ENCODE measurements at regions not wholly inside any gene's neighbourhood (a gene's known extent, or its start where the extent isn't known, plus 50 kb on each side); places are given as distances from the start of the nearest gene placed in this dataset.

GRCh38 chr1:221834698-221835513 lies 93.0 kb upstream of the DUSP10 start:
- no peak for DNase-seq

- no peak for DNase-seq
Observed at GRCh38 chr1:221832617-221833016, 90.7 kb upstream of the DUSP10 start.

GRCh38 chr1:221832151-221832550 lies 90.3 kb upstream of the DUSP10 start:
- DNase-seq: no peak

- DNase-seq: peak; percentile 70
Observed at GRCh38 chr1:221829327-221830015, 87.6 kb upstream of the DUSP10 start.

- DNase-seq: no peak
Observed at GRCh38 chr1:221827307-221827642, 85.4 kb upstream of the DUSP10 start.

GRCh38 chr1:221824909-221825308 lies 83.0 kb upstream of the DUSP10 start:
- no peak for DNase-seq

- no peak for DNase-seq
Observed at GRCh38 chr1:221824025-221824424, 82.1 kb upstream of the DUSP10 start.

GRCh38 chr1:221823561-221823960 lies 81.7 kb upstream of the DUSP10 start:
- DNase-seq: no peak

- DNase-seq: no peak
Observed at GRCh38 chr1:221823149-221823548, 81.3 kb upstream of the DUSP10 start.

GRCh38 chr1:221822591-221822990 lies 80.7 kb upstream of the DUSP10 start:
- no peak for DNase-seq

- DNase-seq: no peak
Observed at GRCh38 chr1:221816899-221817298, 75.0 kb upstream of the DUSP10 start.

- no peak for DNase-seq
Observed at GRCh38 chr1:221815660-221816059, 73.8 kb upstream of the DUSP10 start.

GRCh38 chr1:221813887-221814286 lies 72.0 kb upstream of the DUSP10 start:
- DNase-seq: no peak

GRCh38 chr1:221812905-221813597 lies 71.2 kb upstream of the DUSP10 start:
- no peak for DNase-seq

- no peak for DNase-seq
Observed at GRCh38 chr1:221812088-221812752, 70.3 kb upstream of the DUSP10 start.

- no peak for DNase-seq
Observed at GRCh38 chr1:221810406-221810805, 68.5 kb upstream of the DUSP10 start.

- DNase-seq: no peak
Observed at GRCh38 chr1:221809091-221810029, 67.5 kb upstream of the DUSP10 start.

- no peak for DNase-seq
Observed at GRCh38 chr1:221806984-221807383, 65.1 kb upstream of the DUSP10 start.

GRCh38 chr1:221806236-221806635 lies 64.3 kb upstream of the DUSP10 start:
- no peak for DNase-seq

- DNase-seq: no peak
Observed at GRCh38 chr1:221805121-221805520, 63.2 kb upstream of the DUSP10 start.

- no peak for DNase-seq
Observed at GRCh38 chr1:221804303-221804702, 62.4 kb upstream of the DUSP10 start.
